Stomach (tissue), 4 donors: ENCODE measurements at regions not wholly inside any gene's neighbourhood (a gene's known extent, or its start where the extent isn't known, plus 50 kb on each side); places are given as distances from the start of the nearest gene placed in this dataset.

ENCODE experiments used
- POLR2A ChIP-seq, 4 donors: fragments of 450-650 bp; IDR thresholded peaks; one replicate each; pipeline ENCODE4 v1.6.1; 2016; ENCODE audit warnings: antibody characterized with exemption in 4 of 4, control low read depth in 2 of 4, mild to moderate bottlenecking in 1 of 4, moderate library complexity in 1 of 4
- POLR2AphosphoS5 ChIP-seq, 3 donors: sonication (generic); formaldehyde crosslinking; IDR thresholded peaks; one replicate each; pipeline ENCODE4 v1.6.1; 2016; ENCODE audit warnings: antibody characterized with exemption in 3 of 3
- TF ChIP-seq, protein P1 (sequence below), 7 experiments: fragments of 450-650 bp in 4 of 7; fragments of 200-600 bp in 3 of 7; sonication (generic) in 3 of 7; IDR thresholded peaks; one replicate each; pipeline ENCODE4 v1.5.1; 2016 to 2019; ENCODE audit warnings: antibody characterized with exemption in 7 of 7, control low read depth in 2 of 7, mild to moderate bottlenecking in 1 of 7

DNA sequence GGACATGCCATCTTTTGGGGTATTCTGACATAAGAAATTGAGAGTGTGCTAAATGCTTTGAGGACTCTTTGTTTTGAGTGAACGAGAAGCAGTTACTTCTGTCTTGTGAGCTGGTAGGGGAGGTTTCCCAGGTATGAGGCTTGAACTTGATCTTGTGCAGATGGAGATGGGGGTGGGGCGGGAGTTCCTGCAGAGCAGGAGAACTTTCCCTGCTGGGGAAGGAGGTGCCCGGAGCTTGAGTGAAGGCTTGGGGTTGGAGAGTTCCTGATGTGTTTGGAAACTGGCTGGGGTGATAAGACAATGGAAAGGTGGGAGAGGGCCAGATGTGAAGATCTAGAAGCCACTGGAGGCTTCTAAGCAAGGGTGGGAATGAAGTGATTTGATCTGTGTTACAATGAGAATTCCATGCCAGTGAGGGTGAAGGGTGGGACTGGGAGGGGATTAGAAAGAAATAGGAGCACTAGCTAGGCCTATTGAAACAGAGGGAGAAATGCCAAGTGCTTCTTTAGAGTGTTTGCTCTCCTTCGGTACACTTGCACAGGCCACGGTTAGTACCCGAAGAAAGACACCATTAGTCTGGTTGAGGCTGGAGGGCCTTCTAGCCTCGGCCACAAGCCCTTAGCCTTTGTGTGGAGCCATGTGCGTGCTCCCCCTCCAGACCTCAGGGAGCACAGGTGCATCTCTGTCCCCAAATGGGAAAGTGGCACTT is 103.5 kb upstream of the STOX2 start:
- TF ChIP-seq, protein P1, sequence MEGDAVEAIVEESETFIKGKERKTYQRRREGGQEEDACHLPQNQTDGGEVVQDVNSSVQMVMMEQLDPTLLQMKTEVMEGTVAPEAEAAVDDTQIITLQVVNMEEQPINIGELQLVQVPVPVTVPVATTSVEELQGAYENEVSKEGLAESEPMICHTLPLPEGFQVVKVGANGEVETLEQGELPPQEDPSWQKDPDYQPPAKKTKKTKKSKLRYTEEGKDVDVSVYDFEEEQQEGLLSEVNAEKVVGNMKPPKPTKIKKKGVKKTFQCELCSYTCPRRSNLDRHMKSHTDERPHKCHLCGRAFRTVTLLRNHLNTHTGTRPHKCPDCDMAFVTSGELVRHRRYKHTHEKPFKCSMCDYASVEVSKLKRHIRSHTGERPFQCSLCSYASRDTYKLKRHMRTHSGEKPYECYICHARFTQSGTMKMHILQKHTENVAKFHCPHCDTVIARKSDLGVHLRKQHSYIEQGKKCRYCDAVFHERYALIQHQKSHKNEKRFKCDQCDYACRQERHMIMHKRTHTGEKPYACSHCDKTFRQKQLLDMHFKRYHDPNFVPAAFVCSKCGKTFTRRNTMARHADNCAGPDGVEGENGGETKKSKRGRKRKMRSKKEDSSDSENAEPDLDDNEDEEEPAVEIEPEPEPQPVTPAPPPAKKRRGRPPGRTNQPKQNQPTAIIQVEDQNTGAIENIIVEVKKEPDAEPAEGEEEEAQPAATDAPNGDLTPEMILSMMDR (IDR thresholded peaks at IDR 0.05): no peak
- TF ChIP-seq POLR2A (IDR thresholded peaks at IDR 0.05) (no peak), POLR2AphosphoS5 (IDR thresholded peaks at IDR 0.05) (no peak)
